H9 (cell line): ENCODE measurements at regions not wholly inside any gene's neighbourhood (a gene's known extent, or its start where the extent isn't known, plus 50 kb on each side); places are given as distances from the start of the nearest gene placed in this dataset.

Experiments used
- DNase-seq: peaks from one replicate; pipeline ENCODE4 v3.0.0-alpha.2; 2017
- H2AFZ ChIP-seq: one replicate; pipeline ENCODE4 v1.6.1; 2013; ENCODE audit warnings: mild to moderate bottlenecking, low read length, control low read depth, moderate library complexity
- H2AK5ac ChIP-seq: 2 replicates; pipeline ENCODE4 v1.6.1; 2013; ENCODE audit warnings: low read length, control low read depth, mixed read lengths; ENCODE audit not compliant: insufficient read length
- H2BK120ac ChIP-seq: one replicate; pipeline ENCODE4 v1.6.1; 2013; ENCODE audit warnings: low read depth, mild to moderate bottlenecking, low read length, control low read depth, inconsistent platforms; ENCODE audit not compliant: poor library complexity, severe bottlenecking
- H2BK12ac ChIP-seq: 2 replicates; pipeline ENCODE4 v1.6.1; 2013; ENCODE audit warnings: low read length, control low read depth, mixed read lengths, low read depth; ENCODE audit not compliant: insufficient read length
- H2BK15ac ChIP-seq: 2 replicates; pipeline ENCODE4 v1.6.1; 2013; ENCODE audit warnings: low read depth, low read length, control low read depth
- H2BK20ac ChIP-seq: one replicate; pipeline ENCODE4 v1.6.1; 2013; ENCODE audit warnings: low read depth, mild to moderate bottlenecking, low read length, control low read depth, inconsistent platforms; ENCODE audit not compliant: poor library complexity, severe bottlenecking
- H2BK5ac ChIP-seq: 2 replicates; pipeline ENCODE4 v1.6.1; 2013; ENCODE audit warnings: low read length, control low read depth, mixed read lengths; ENCODE audit not compliant: insufficient read length
- H3K14ac ChIP-seq: 2 replicates; pipeline ENCODE4 v1.6.1; 2013; ENCODE audit warnings: low read length, control low read depth; ENCODE audit not compliant: insufficient read depth
- H3K18ac ChIP-seq: 2 replicates; pipeline ENCODE4 v1.6.1; 2013; ENCODE audit warnings: low read depth, mild to moderate bottlenecking, mixed read lengths, low read length, control low read depth; ENCODE audit not compliant: insufficient read length
- H3K23ac ChIP-seq: 2 replicates; pipeline ENCODE4 v1.6.1; 2013; ENCODE audit warnings: low read length, control low read depth, mixed read lengths, low read depth; ENCODE audit not compliant: insufficient read length
- H3K23me2 ChIP-seq: 2 replicates; pipeline ENCODE4 v1.6.1; 2013; ENCODE audit warnings: low read depth, mild to moderate bottlenecking, mixed read lengths, low read length, control low read depth; ENCODE audit not compliant: insufficient read length, poor library complexity, severe bottlenecking
- H3K27ac ChIP-seq: 2 replicates; pipeline ENCODE4 v1.5.1; 2013; ENCODE audit warnings: low read length, control low read depth, mixed read lengths, low read depth; ENCODE audit not compliant: insufficient read length
- H3K27me3 ChIP-seq: 2 replicates; pipeline ENCODE4 v1.6.1; 2013; ENCODE audit warnings: low read length, control low read depth, inconsistent platforms; ENCODE audit not compliant: insufficient read depth
- H3K4ac ChIP-seq: 2 replicates; pipeline ENCODE4 v1.6.1; 2013; ENCODE audit warnings: low read depth, mild to moderate bottlenecking, control low read depth, inconsistent platforms, low read length, moderate library complexity
- H3K4me1 ChIP-seq: 2 replicates; pipeline ENCODE4 v1.6.1; 2013; ENCODE audit warnings: low read length, control low read depth, inconsistent platforms; ENCODE audit not compliant: insufficient read depth
- H3K4me2 ChIP-seq: 2 replicates; pipeline ENCODE4 v1.6.1; 2013; ENCODE audit warnings: low read length, control low read depth, mixed read lengths; ENCODE audit not compliant: insufficient read length, insufficient read depth
- H3K56ac ChIP-seq: 2 replicates; pipeline ENCODE4 v1.6.1; 2013; ENCODE audit warnings: low read depth, mild to moderate bottlenecking, mixed read lengths, low read length, control low read depth; ENCODE audit not compliant: insufficient read length
- H3K79me1 ChIP-seq: 2 replicates; pipeline ENCODE4 v1.6.1; 2013; ENCODE audit warnings: low read depth, mild to moderate bottlenecking, moderate library complexity, low read length, control low read depth, inconsistent platforms; ENCODE audit not compliant: insufficient read depth, poor library complexity, severe bottlenecking
- H3K79me2 ChIP-seq: 2 replicates; pipeline ENCODE4 v1.6.1; 2013; ENCODE audit warnings: low read length, control low read depth, inconsistent platforms; ENCODE audit not compliant: insufficient read depth
- H3K9ac ChIP-seq: 2 replicates; pipeline ENCODE4 v1.6.1; 2013; ENCODE audit warnings: low read length, control low read depth, mixed read lengths; ENCODE audit not compliant: insufficient read length; ENCODE audit errors: extremely low read depth
- H3K9me3 ChIP-seq: one replicate; pipeline ENCODE4 v1.6.1; 2013; ENCODE audit warnings: low read depth, low read length, inconsistent platforms; ENCODE audit not compliant: control insufficient read depth
- H3T11ph ChIP-seq: one replicate; pipeline ENCODE4 v1.6.1; 2013; ENCODE audit warnings: mild to moderate bottlenecking, low read length, control low read depth, inconsistent platforms
- H4K20me1 ChIP-seq: one replicate; pipeline ENCODE4 v1.6.1; 2013; ENCODE audit not compliant: control insufficient read depth, insufficient read length, insufficient read depth
- H4K5ac ChIP-seq: 2 replicates; pipeline ENCODE4 v1.6.1; 2013; ENCODE audit warnings: low read depth, mild to moderate bottlenecking, mixed read lengths, low read length, control low read depth; ENCODE audit not compliant: insufficient read length
- H4K8ac ChIP-seq: replicated peaks from 2 replicates; pipeline ENCODE4 v1.6.1; 2013; ENCODE audit warnings: low read length, control low read depth, mixed read lengths, low read depth; ENCODE audit not compliant: insufficient read length
- H4K91ac ChIP-seq: 2 replicates; pipeline ENCODE4 v1.6.1; 2013; ENCODE audit warnings: low read depth, mild to moderate bottlenecking, moderate library complexity, mixed read lengths, low read length, control low read depth; ENCODE audit not compliant: insufficient read length
- H3K27ac Mint-ChIP-seq, 3 experiments: 2 replicates in 2 of 3; 3 replicates in 1 of 3; pipeline ENCODE4 v1.8.0; 2020 to 2021; ENCODE audit warnings: mixed read lengths in 3 of 3, mild to moderate bottlenecking in 1 of 3, moderate library complexity in 1 of 3
- H3K27me3 Mint-ChIP-seq: 2 replicates; pipeline ENCODE4 v1.8.0; 2021; ENCODE audit warnings: low read depth, mild to moderate bottlenecking, moderate library complexity, mixed read lengths
- H3K36me3 Mint-ChIP-seq, 3 experiments: 2 replicates in 2 of 3; 3 replicates in 1 of 3; pipeline ENCODE4 v1.8.0; 2020 to 2021; ENCODE audit warnings: low read depth in 3 of 3, mixed read lengths in 3 of 3; ENCODE audit not compliant: insufficient read depth in 1 of 3
- H3K4me1 Mint-ChIP-seq, 2 experiments: 2 replicates each; pipeline ENCODE4 v1.8.0; 2020; ENCODE audit warnings: mixed read lengths in 2 of 2
- H3K4me3 Mint-ChIP-seq, 2 experiments: 2 replicates in 1 of 2; 3 replicates in 1 of 2; pipeline ENCODE4 v1.8.0; 2020 to 2021; ENCODE audit warnings: mild to moderate bottlenecking in 2 of 2, mixed read lengths in 2 of 2, moderate library complexity in 1 of 2
- H3K9me3 Mint-ChIP-seq, 2 experiments: 2 replicates in 1 of 2; 3 replicates in 1 of 2; pipeline ENCODE4 v1.8.0; 2020; ENCODE audit warnings: mild to moderate bottlenecking in 2 of 2, mixed read lengths in 2 of 2, moderate library complexity in 1 of 2
- WGBS: extraction: QIAGEN DNeasy Blood & Tissue Kit; methylation state at CpG from one replicate; pipeline ENCODE4 v1.1.7; 2013; ENCODE audit warnings: missing lambda C conversion rate, low lambda C conversion rate, mixed read lengths; ENCODE audit not compliant: insufficient read length; ENCODE audit errors: extremely low coverage; 5-methylcytosine and 5-hydroxymethylcytosine counted together
- TF ChIP-seq, protein P1 (sequence below): fragments of 200-600 bp; sonication (generic); conservative IDR thresholded peaks from 3 replicates; pipeline ENCODE4 v1.8.0; 2021; ENCODE audit warnings: antibody characterized with exemption, mild to moderate bottlenecking

- H2BK20ac ChIP-seq: no peak overlapping the region
- H3K23me2 ChIP-seq: no peaks in the 10 kb centered on the region
- H3K27me3 ChIP-seq: no peaks in the 10 kb centered on the region
- H2BK12ac ChIP-seq: no peak overlapping the region
- no peak overlapping the region for H2BK15ac ChIP-seq
- no peak overlapping the region for H3K18ac ChIP-seq
- H2AFZ ChIP-seq: no peak overlapping the region
- no peak overlapping the region for H3K27ac ChIP-seq
- no peaks in the 10 kb centered on the region for H3K9me3 ChIP-seq
- Mint-ChIP-seq H3K9me3 (peaks cover 0 to 2% of the 10 kb centered on the region in 2 experiments; a peak in 2 of 5 replicates), H3K4me3 (no peak overlapping the region), H3K4me1 (peaks cover 4 to 6% of the 10 kb centered on the region in 2 experiments), H3K27ac (no peak overlapping the region), H3K27me3 (no peaks in the 10 kb centered on the region), H3K36me3 (no peaks in the 10 kb centered on the region)
- TF ChIP-seq, protein P1, sequence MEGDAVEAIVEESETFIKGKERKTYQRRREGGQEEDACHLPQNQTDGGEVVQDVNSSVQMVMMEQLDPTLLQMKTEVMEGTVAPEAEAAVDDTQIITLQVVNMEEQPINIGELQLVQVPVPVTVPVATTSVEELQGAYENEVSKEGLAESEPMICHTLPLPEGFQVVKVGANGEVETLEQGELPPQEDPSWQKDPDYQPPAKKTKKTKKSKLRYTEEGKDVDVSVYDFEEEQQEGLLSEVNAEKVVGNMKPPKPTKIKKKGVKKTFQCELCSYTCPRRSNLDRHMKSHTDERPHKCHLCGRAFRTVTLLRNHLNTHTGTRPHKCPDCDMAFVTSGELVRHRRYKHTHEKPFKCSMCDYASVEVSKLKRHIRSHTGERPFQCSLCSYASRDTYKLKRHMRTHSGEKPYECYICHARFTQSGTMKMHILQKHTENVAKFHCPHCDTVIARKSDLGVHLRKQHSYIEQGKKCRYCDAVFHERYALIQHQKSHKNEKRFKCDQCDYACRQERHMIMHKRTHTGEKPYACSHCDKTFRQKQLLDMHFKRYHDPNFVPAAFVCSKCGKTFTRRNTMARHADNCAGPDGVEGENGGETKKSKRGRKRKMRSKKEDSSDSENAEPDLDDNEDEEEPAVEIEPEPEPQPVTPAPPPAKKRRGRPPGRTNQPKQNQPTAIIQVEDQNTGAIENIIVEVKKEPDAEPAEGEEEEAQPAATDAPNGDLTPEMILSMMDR: no peak
- H3K4ac ChIP-seq: no peak overlapping the region
- no peak for DNase-seq
- H3K4me1 ChIP-seq: no peaks in the 10 kb centered on the region
- no peak overlapping the region for H3K9ac ChIP-seq
- no peak overlapping the region for H3T11ph ChIP-seq
- H4K8ac ChIP-seq: no peak overlapping the region
- no peak overlapping the region for H2BK5ac ChIP-seq
- H4K20me1 ChIP-seq: no peaks in the 10 kb centered on the region
- no peak overlapping the region for H4K5ac ChIP-seq
- H3K79me1 ChIP-seq: no peaks in the 10 kb centered on the region
- no peak overlapping the region for H3K56ac ChIP-seq
- no peak overlapping the region for H3K14ac ChIP-seq
- no peak overlapping the region for H3K4me2 ChIP-seq
- no peak overlapping the region for H4K91ac ChIP-seq
- no peaks in the 10 kb centered on the region for H3K79me2 ChIP-seq
- no CpG with 5 or more reads among the region's 2 CpGs for WGBS
- no peak overlapping the region for H2BK120ac ChIP-seq
- no peak overlapping the region for H2AK5ac ChIP-seq
- H3K23ac ChIP-seq: no peak overlapping the region
Measured at GRCh38 chr9:109845226-109845625, 65.2 kb downstream of the PALM2AKAP2 start.
